ENCODE measurements at regions not wholly inside any gene's neighbourhood (a gene's known extent, or its start where the extent isn't known, plus 50 kb on each side); places are given as distances from the start of the nearest gene placed in this dataset.
A peak's percentile ranks its signal among the peaks of the same experiment; 100 is the strongest.

DNA sequence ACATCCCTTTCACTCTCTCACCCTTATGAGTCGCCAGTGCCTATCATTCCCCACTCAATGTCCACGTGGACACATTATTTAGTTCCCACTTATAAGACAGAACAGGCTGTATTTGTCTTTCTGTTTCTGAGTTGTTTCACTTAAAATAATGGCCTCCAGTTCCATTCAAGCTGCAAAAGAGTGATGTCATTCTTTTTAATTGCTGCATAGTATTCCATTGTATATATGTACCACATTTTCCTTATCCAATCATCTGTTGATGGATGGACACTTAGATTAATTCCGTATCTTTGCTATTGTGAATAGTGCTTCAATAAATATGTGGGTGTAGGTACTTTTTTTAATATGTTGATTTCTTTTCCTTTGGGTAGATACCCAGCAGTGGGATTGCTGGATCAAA is 79.1 kb downstream of the ZNF365 start:
- no peak for DNase-seq (ENCODE audit: low spot score)
- TF ChIP-seq, protein P1, sequence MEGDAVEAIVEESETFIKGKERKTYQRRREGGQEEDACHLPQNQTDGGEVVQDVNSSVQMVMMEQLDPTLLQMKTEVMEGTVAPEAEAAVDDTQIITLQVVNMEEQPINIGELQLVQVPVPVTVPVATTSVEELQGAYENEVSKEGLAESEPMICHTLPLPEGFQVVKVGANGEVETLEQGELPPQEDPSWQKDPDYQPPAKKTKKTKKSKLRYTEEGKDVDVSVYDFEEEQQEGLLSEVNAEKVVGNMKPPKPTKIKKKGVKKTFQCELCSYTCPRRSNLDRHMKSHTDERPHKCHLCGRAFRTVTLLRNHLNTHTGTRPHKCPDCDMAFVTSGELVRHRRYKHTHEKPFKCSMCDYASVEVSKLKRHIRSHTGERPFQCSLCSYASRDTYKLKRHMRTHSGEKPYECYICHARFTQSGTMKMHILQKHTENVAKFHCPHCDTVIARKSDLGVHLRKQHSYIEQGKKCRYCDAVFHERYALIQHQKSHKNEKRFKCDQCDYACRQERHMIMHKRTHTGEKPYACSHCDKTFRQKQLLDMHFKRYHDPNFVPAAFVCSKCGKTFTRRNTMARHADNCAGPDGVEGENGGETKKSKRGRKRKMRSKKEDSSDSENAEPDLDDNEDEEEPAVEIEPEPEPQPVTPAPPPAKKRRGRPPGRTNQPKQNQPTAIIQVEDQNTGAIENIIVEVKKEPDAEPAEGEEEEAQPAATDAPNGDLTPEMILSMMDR (IDR thresholded peaks at IDR 0.05; ENCODE audit: borderline replicate concordance, control extremely low read depth, extremely low read depth, insufficient read depth, missing control alignments), result no peak
- in situ Hi-C loops (cut with MboI; ENCODE audit: low sequenced_read_pairs, unreplicated experiment), result no loop called here

DNA sequence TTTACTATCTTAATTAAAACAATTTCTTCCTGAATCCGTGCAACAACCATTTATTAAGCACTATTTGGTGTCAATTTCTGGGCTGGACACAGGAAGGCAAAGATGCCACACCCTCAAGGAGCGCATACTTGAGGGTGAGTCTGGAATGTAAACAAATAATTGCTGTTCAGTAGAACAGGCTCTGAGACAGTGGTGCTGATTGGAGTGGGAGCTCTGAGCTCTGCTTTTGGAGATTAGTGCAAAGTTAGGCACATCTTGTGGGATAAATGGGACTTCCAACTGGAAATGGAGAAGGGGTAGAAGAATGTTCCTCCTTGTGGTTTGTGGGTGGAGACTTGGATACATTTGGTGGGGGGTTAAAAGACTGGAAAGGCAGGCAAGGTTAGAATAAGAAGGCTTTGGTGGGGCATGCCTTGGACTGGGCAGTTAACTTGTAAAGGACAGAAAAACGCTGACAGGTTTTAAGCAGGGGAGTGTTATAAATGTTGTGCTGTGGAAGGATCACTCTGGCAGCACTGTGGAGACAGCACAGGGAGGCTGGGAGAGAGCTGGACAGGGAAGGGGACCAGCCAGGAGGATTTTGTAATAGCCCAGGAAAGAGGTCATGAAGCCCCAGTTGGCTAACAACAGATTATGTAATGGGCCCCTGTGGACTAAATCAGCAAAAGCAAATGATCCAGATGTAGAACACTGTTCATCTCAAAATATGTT is 80.7 kb downstream of the ZNF365 start:
- in situ Hi-C loops (cut with MboI; ENCODE audit: low sequenced_read_pairs, unreplicated experiment), result no loop called here
- DNase-seq (ENCODE audit: low spot score), result no peak
- TF ChIP-seq, protein P1 (IDR thresholded peaks at IDR 0.05; ENCODE audit: borderline replicate concordance, control extremely low read depth, extremely low read depth, insufficient read depth, missing control alignments), result no peak

DNA sequence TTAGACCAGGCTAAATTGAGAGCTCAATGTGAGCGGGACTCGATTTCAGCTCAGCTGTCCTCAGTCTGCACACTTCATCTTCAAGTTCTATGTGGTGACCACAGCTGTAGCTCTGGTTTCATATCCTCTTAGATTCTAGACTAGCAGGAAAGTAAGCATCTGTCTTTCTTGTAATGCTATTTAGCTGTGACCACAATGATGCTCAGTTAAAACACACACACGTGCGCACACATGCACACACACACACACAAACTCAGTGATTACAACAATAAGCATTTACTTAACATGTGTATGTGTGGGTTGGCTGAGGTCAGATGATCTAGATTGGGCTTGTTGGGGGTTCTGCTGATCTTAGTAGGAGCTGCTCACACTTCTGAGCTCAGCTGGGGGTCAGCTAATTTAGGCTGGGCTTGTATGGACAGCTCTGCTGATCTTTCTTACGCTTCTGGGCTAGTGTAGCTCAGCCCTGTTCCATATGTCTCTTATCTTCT is 82.5 kb downstream of the ZNF365 start:
- in situ Hi-C loops (cut with MboI; ENCODE audit: low sequenced_read_pairs, unreplicated experiment), result no loop called here
- peak; percentile 60 for DNase-seq (ENCODE audit: low spot score)
- TF ChIP-seq, protein P1 (IDR thresholded peaks at IDR 0.05; ENCODE audit: borderline replicate concordance, control extremely low read depth, extremely low read depth, insufficient read depth, missing control alignments), result no peak

DNA sequence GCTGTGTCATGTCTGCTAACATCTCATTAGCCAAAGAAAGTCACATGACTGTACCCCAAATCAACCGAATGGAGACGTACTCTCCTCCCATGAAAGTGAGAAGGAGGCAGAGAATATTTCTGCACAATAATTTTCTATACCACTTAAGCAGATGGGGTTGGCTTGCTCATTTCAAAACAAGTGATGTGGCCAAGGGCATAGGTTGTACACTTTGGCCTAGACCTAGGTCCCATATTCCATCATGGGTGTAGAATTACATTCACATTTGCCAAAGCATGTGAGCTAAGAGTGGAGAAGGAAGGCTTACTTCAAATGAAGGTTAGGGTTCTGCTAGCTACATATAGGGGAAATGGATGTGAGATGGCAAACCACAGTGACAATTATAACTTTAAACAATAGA is 83.0 kb downstream of the ZNF365 start:
- TF ChIP-seq, protein P1 (IDR thresholded peaks at IDR 0.05; ENCODE audit: borderline replicate concordance, control extremely low read depth, extremely low read depth, insufficient read depth, missing control alignments), result no peak
- DNase-seq (ENCODE audit: low spot score), result no peak
- in situ Hi-C loops (cut with MboI; ENCODE audit: low sequenced_read_pairs, unreplicated experiment), result no loop called here

DNA sequence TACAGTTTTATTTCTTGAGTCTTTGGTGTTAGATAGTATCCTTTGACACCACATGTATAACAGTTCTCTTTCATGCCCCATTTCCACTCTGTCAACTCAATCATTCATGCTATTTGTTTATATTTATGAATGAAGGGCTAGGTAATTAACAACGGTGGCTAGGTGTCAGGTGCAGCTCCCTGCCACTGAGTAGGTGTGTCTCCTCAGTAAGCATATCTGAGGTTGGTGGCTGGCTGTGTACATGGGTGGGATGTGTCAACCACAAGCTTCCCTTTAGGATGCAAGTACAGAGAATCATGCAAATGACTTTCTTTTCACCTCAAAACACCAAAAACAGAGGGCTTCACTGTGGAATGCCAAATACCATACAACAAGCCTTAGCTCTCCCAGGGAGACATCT is 83.4 kb downstream of the ZNF365 start:
- no peak for DNase-seq (ENCODE audit: low spot score)
- TF ChIP-seq, protein P1 (IDR thresholded peaks at IDR 0.05; ENCODE audit: borderline replicate concordance, control extremely low read depth, extremely low read depth, insufficient read depth, missing control alignments), result no peak

DNA sequence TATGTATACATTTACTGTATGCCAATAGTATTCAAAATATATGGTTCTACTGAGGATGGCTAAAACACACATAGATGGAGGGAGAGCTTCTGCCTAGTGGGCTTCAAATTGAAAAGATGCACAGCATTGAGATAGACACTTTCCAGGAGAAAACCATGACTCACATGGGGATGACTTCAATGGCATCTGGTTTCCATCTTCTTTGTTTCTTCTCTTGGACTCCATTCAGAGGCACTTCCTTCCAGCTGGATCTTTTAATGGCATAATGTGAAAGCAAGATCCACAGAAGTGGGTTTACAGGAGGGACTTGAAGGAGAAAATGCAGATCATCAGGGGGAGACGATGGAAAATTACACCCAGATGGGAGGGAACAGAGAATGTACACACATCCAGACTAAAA is 84.9 kb downstream of the ZNF365 start:
- no peak for DNase-seq (ENCODE audit: low spot score)
- TF ChIP-seq, protein P1 (IDR thresholded peaks at IDR 0.05; ENCODE audit: borderline replicate concordance, control extremely low read depth, extremely low read depth, insufficient read depth, missing control alignments), result no peak

More for the DNA sequence above, 83.4 kb downstream of the ZNF365 start:
- in situ Hi-C loops (cut with MboI; ENCODE audit: low sequenced_read_pairs, unreplicated experiment), result no loop called here

More for the DNA sequence above, 84.9 kb downstream of the ZNF365 start:
- in situ Hi-C loops (cut with MboI; ENCODE audit: low sequenced_read_pairs, unreplicated experiment), result no loop called here
